NCI-H82 (cell line): ENCODE measurements at regions not wholly inside any gene's neighbourhood (a gene's known extent, or its start where the extent isn't known, plus 50 kb on each side); places are given as distances from the start of the nearest gene placed in this dataset.
"Not testable (repeated sequence)": the region's sequence is repeated elsewhere in the genome, so short reads cannot be mapped to it uniquely, and the experiment has no call there.

Experiments used
- DNase-seq: peaks from one replicate; lab custom pipeline; 2025; lab: John Stamatoyannopoulos, UW

- DNase-seq = no peak
These were observed 428.5 kb downstream of the SPRY2 start for GRCh38 chr13:79912403-79912802.

- no peak for DNase-seq
These were observed 429.9 kb downstream of the SPRY2 start for GRCh38 chr13:79910875-79911540.

- DNase-seq = no peak
These were observed 428.7 kb downstream of the NDFIP2 start for GRCh38 chr13:79909644-79910043.

- no peak for DNase-seq
These were observed 427.4 kb downstream of the NDFIP2 start for GRCh38 chr13:79908381-79908780.

GRCh38 chr13:79907527-79907926 is 426.6 kb downstream of the NDFIP2 start:
- DNase-seq = no peak

GRCh38 chr13:79906345-79906744 is 425.4 kb downstream of the NDFIP2 start:
- no peak for DNase-seq

GRCh38 chr13:79905018-79905417 is 424.1 kb downstream of the NDFIP2 start:
- no peak for DNase-seq

- no peak for DNase-seq
These were observed 423.6 kb downstream of the NDFIP2 start for GRCh38 chr13:79904581-79904980.

- DNase-seq = peak; percentile 98
These were observed 420.4 kb downstream of the NDFIP2 start for GRCh38 chr13:79901336-79901735.

- DNase-seq = no peak
These were observed 419.4 kb downstream of the NDFIP2 start for GRCh38 chr13:79900356-79900755.

GRCh38 chr13:79898996-79899395 is 418.0 kb downstream of the NDFIP2 start:
- DNase-seq = no peak

GRCh38 chr13:79898202-79898826 is 417.4 kb downstream of the NDFIP2 start:
- DNase-seq = no peak

- no peak for DNase-seq
These were observed 415.9 kb downstream of the NDFIP2 start for GRCh38 chr13:79896851-79897250.

GRCh38 chr13:79895416-79895815 is 414.5 kb downstream of the NDFIP2 start:
- DNase-seq = no peak

GRCh38 chr13:79887278-79887677 is 406.3 kb downstream of the NDFIP2 start:
- not testable (repeated sequence) for DNase-seq

- no peak for DNase-seq
These were observed 405.6 kb downstream of the NDFIP2 start for GRCh38 chr13:79886601-79887000.

GRCh38 chr13:79884890-79885289 is 403.9 kb downstream of the NDFIP2 start:
- no peak for DNase-seq

- no peak for DNase-seq
These were observed 402.3 kb downstream of the NDFIP2 start for GRCh38 chr13:79883216-79883615.

- DNase-seq = no peak
These were observed 399.9 kb downstream of the NDFIP2 start for GRCh38 chr13:79880818-79881217.

GRCh38 chr13:79874396-79875360 is 393.7 kb downstream of the NDFIP2 start:
- no peak for DNase-seq

GRCh38 chr13:79871594-79871993 is 390.6 kb downstream of the NDFIP2 start:
- no peak for DNase-seq

- no peak for DNase-seq
These were observed 389.8 kb downstream of the NDFIP2 start for GRCh38 chr13:79870766-79871165.

GRCh38 chr13:79870123-79870522 is 389.2 kb downstream of the NDFIP2 start:
- DNase-seq = no peak
